ENCODE measurements at regions not wholly inside any gene's neighbourhood (a gene's known extent, or its start where the extent isn't known, plus 50 kb on each side); places are given as distances from the start of the nearest gene placed in this dataset.

DNA sequence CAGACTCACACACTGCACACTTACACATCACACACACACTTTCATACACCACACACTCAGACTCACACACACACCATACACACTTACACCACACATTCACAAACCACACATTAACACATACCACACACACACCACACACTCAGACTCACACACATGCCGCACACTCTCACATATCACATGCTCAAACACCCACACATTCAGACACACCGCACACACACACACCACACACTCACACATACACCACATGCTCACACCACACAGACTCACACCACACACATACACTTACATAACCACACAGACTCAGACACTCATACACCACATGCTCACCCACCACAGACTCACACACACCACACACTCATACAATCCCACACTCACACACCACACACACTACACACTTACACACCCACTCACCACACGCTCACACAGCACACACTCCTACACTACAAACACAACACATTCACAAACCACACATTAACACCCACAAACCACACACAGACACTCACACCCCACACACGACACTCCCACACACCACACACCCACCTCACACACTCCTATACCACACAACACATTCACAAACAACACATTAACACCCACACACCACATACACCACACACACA, 125.4 kb downstream of the EVX1 start:
- no peak overlapping the region for H3K4me3 ChIP-seq
- H3K9me3 ChIP-seq: no peaks in the 10 kb centered on the region
- TF ChIP-seq CTCF (IDR thresholded peaks at IDR 0.05) (no peak), EP300 (IDR thresholded peaks at IDR 0.05) (no peak), POLR2A (IDR thresholded peaks at IDR 0.05) (no peak), POLR2AphosphoS5 (IDR thresholded peaks at IDR 0.05) (no peak)
- DNase-seq: no peak
- no peaks in the 10 kb centered on the region for H3K27me3 ChIP-seq
- no peaks in the 10 kb centered on the region for H3K36me3 ChIP-seq
- WGBS, 2 donors: 94 to 98% methylated on average over 4 of the region's 4 CpGs
- H3K27ac ChIP-seq: no peak overlapping the region
- peaks cover 0 to 6% (median 4%) of the 10 kb centered on the region in 4 donors for H3K4me1 ChIP-seq
- ATAC-seq (ENCODE audit: low FRiP score in 2 of 2): peak in 1 of 2 donors; percentile 42

- ATAC-seq (ENCODE audit: low FRiP score in 2 of 2) (no peak), DNase-seq (no peak)
- 68 to 73% methylated on average over 6 of the region's 6 CpGs for WGBS, 2 donors
- Histone ChIP-seq H3K27me3 (no peaks in the 10 kb centered on the region), H3K4me3 (no peak overlapping the region), H3K9me3 (no peaks in the 10 kb centered on the region), H3K36me3 (no peaks in the 10 kb centered on the region), H3K4me1 (peaks cover 0 to 3% (median 0%) of the 10 kb centered on the region in 4 donors), H3K27ac (no peak overlapping the region)
- TF ChIP-seq EP300 (IDR thresholded peaks at IDR 0.05) (no peak), CTCF (IDR thresholded peaks at IDR 0.05) (no peak), POLR2A (IDR thresholded peaks at IDR 0.05) (no peak), POLR2AphosphoS5 (IDR thresholded peaks at IDR 0.05) (no peak)
Observed at GRCh38 chr7:27374958-27375841, 132.6 kb downstream of the EVX1 start.

GRCh38 chr7:27375958-27376357, 133.4 kb downstream of the EVX1 start:
- Histone ChIP-seq H3K4me3 (no peak overlapping the region), H3K4me1 (peaks cover 0 to 3% (median 0%) of the 10 kb centered on the region in 4 donors), H3K27me3 (no peaks in the 10 kb centered on the region), H3K9me3 (no peaks in the 10 kb centered on the region), H3K36me3 (no peaks in the 10 kb centered on the region), H3K27ac (no peak overlapping the region)
- 72 to 82% methylated on average over 5 of the region's 5 CpGs for WGBS, 2 donors
- no peak for TF ChIP-seq CTCF (IDR thresholded peaks at IDR 0.05)
- TF ChIP-seq EP300 (IDR thresholded peaks at IDR 0.05): no peak
- TF ChIP-seq POLR2A (IDR thresholded peaks at IDR 0.05): no peak
- TF ChIP-seq POLR2AphosphoS5 (IDR thresholded peaks at IDR 0.05): no peak
- DNase-seq (no peak), ATAC-seq (ENCODE audit: low FRiP score in 2 of 2) (no peak)

DNA sequence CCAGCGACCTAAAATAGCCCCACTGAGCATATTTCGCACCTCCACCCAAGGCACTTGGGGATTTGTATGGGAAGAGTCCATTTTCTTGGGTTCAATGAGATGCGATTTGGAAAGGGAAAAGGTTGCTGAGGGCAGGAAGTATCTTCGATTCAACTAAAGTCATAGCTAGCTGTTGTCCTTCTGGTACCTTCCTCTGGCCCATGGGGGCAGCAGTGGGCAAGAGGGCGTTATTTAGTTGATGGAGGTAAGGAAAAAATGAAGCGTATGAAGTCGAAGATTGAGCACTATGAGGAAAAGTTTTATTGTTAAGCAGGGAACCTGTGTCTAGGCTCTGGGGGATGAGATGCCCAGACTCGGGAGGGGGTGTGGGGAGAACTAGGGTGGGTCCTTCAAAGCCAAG, 135.4 kb downstream of the EVX1 start:
- Histone ChIP-seq H3K9me3 (no peaks in the 10 kb centered on the region), H3K27ac (no peak overlapping the region), H3K4me3 (no peak overlapping the region), H3K27me3 (no peaks in the 10 kb centered on the region), H3K36me3 (no peaks in the 10 kb centered on the region), H3K4me1 (no peaks in the 10 kb centered on the region)
- no peak for TF ChIP-seq EP300 (IDR thresholded peaks at IDR 0.05)
- no peak for TF ChIP-seq CTCF (IDR thresholded peaks at IDR 0.05)
- no peak for ATAC-seq (ENCODE audit: low FRiP score in 2 of 2)
- WGBS, 2 donors: 84 to 90% methylated on average over 8 of the region's 8 CpGs
- DNase-seq: no peak

Measured in upper lobe of left lung (tissue), 6 donors.